IMR-90 (cell line): ENCODE measurements at regions not wholly inside any gene's neighbourhood (a gene's known extent, or its start where the extent isn't known, plus 50 kb on each side); places are given as distances from the start of the nearest gene placed in this dataset.

Experiments
- ATAC-seq: fragments of 200-7000 bp; cut with Tn5 transposase; 2 replicates; pipeline ENCODE4 v1.9.1; 2020; ENCODE audit warnings: low read depth, mild to moderate bottlenecking, moderate library complexity
- BruUV-seq: library from RNA; stranded (reverse); fragments of 400-500 nt; replicated peaks from 2 replicates; lab custom pipeline; 2021; lab: Mats Ljungman, UMichigan
- CTCF ChIA-PET: fragments of 300-600 bp; formaldehyde crosslinking; extraction: SDS; loops from one replicate; lab custom pipeline; 2021; ENCODE audit warnings: antibody characterized with exemption; lab: Yijun Ruan, JAX
- POLR2A ChIA-PET: fragments of 300-600 bp; sonication (Branson Sonifier 250); formaldehyde crosslinking; loops from one replicate; lab custom pipeline; 2022; ENCODE audit warnings: antibody characterized with exemption; ENCODE audit not compliant: unreplicated experiment; lab: Charles Lee
- DNase-seq: peaks from one replicate; pipeline ENCODE4 v3.0.0; 2013
- H2AFZ ChIP-seq: replicated peaks from 2 replicates; pipeline ENCODE3; 2013; ENCODE audit warnings: low read length, mild to moderate bottlenecking; ENCODE audit not compliant: poor library complexity
- H2AK5ac ChIP-seq: 2 replicates; pipeline ENCODE4 v1.6.1; 2013; ENCODE audit warnings: low read depth, low read length, inconsistent platforms
- H2AK9ac ChIP-seq: replicated peaks from 2 replicates; pipeline ENCODE3; 2013; ENCODE audit warnings: mild to moderate bottlenecking, low read depth, low read length, moderate library complexity; ENCODE audit not compliant: poor library complexity
- H2BK120ac ChIP-seq: 2 replicates; pipeline ENCODE4 v1.6.1; 2013; ENCODE audit warnings: low read depth, low read length, inconsistent platforms
- H2BK15ac ChIP-seq: 3 replicates; pipeline ENCODE4 v1.6.1; 2013; ENCODE audit warnings: low read depth, low read length, inconsistent platforms
- H2BK20ac ChIP-seq: 2 replicates; pipeline ENCODE4 v1.6.1; 2013; ENCODE audit warnings: low read depth, mild to moderate bottlenecking, inconsistent platforms, low read length, moderate library complexity
- H2BK5ac ChIP-seq: 2 replicates; pipeline ENCODE4 v1.6.1; 2013; ENCODE audit warnings: mild to moderate bottlenecking, low read depth, low read length, inconsistent platforms; ENCODE audit not compliant: poor library complexity, severe bottlenecking
- H3K14ac ChIP-seq: replicated peaks from 2 replicates; pipeline ENCODE4 v1.6.1; 2013; ENCODE audit warnings: low read depth, low read length, inconsistent platforms
- H3K18ac ChIP-seq: 2 replicates; pipeline ENCODE4 v1.6.1; 2013; ENCODE audit warnings: low read depth, low read length, control low read depth
- H3K23ac ChIP-seq: 2 replicates; pipeline ENCODE4 v1.6.1; 2013; ENCODE audit warnings: low read depth, low read length, inconsistent platforms
- H3K27ac ChIP-seq: 2 replicates; pipeline ENCODE4 v1.5.1; 2013; ENCODE audit warnings: mild to moderate bottlenecking, control low read depth, low read length; ENCODE audit not compliant: insufficient read depth
- H3K27me3 ChIP-seq: 2 replicates; pipeline ENCODE4 v1.6.1; 2013; ENCODE audit warnings: low read length; ENCODE audit not compliant: control insufficient read depth, insufficient read depth
- H3K36me3 ChIP-seq: 2 replicates; pipeline ENCODE4 v1.6.1; 2013; ENCODE audit warnings: low read length, mixed read lengths; ENCODE audit not compliant: control insufficient read depth, insufficient read depth
- H3K4ac ChIP-seq: 2 replicates; pipeline ENCODE4 v1.6.1; 2013; ENCODE audit warnings: low read depth, low read length, inconsistent platforms
- H3K4me1 ChIP-seq: 2 replicates; pipeline ENCODE4 v1.6.1; 2013; ENCODE audit warnings: low read length, mixed read lengths; ENCODE audit not compliant: control insufficient read depth, insufficient read depth
- H3K4me2 ChIP-seq: 2 replicates; pipeline ENCODE4 v1.6.1; 2013; ENCODE audit warnings: low read depth, mild to moderate bottlenecking, control low read depth, low read length, moderate library complexity
- H3K4me3 ChIP-seq: 2 replicates; pipeline ENCODE4 v1.5.1; 2013; ENCODE audit warnings: low read depth, mild to moderate bottlenecking, control low read depth, low read length, moderate library complexity; ENCODE audit not compliant: insufficient read depth
- H3K56ac ChIP-seq: 2 replicates; pipeline ENCODE4 v1.6.1; 2013; ENCODE audit warnings: low read length, inconsistent platforms; ENCODE audit not compliant: insufficient read depth; ENCODE audit errors: extremely low read depth
- H3K79me1 ChIP-seq, 2 experiments: 2 replicates each; pipeline ENCODE4 v1.6.1; 2013; ENCODE audit warnings: low read length in 2 of 2, inconsistent platforms in 1 of 2, low read depth in 1 of 2
- H3K9ac ChIP-seq: 2 replicates; pipeline ENCODE4 v1.6.1; 2013; ENCODE audit warnings: low read depth, low read length, control low read depth
- H3K9me1 ChIP-seq: 2 replicates; pipeline ENCODE4 v1.6.1; 2013; ENCODE audit warnings: low read length, inconsistent platforms; ENCODE audit not compliant: insufficient read depth
- H3K9me3 ChIP-seq: 2 replicates; pipeline ENCODE4 v1.6.1; 2013; ENCODE audit warnings: low read length; ENCODE audit not compliant: control insufficient read depth, insufficient read depth
- H4K20me1 ChIP-seq: 2 replicates; pipeline ENCODE4 v1.6.1; 2013; ENCODE audit warnings: low read length, inconsistent platforms; ENCODE audit not compliant: insufficient read depth
- H4K5ac ChIP-seq: 2 replicates; pipeline ENCODE4 v1.6.1; 2013; ENCODE audit warnings: mild to moderate bottlenecking, low read depth, low read length, control low read depth
- H4K8ac ChIP-seq, 2 experiments: 2 replicates each; pipeline ENCODE4 v1.6.1; 2013; ENCODE audit warnings: low read depth in 2 of 2, low read length in 2 of 2, control low read depth in 1 of 2, inconsistent platforms in 1 of 2
- H4K91ac ChIP-seq: 2 replicates; pipeline ENCODE4 v1.6.1; 2013; ENCODE audit warnings: low read depth, low read length, inconsistent platforms; ENCODE audit not compliant: insufficient read depth
- BHLHE40 ChIP-seq: fragments of 150-350 bp; IDR thresholded peaks from 2 replicates; pipeline ENCODE4 v1.6.1; 2016; ENCODE audit warnings: mild to moderate bottlenecking, low read depth, low read length
- CHD1 ChIP-seq: IDR thresholded peaks from 2 replicates; pipeline ENCODE4 v1.6.1; 2012; ENCODE audit warnings: low read depth, low read length, improper control_type of control experiment
- CTCF ChIP-seq: conservative IDR thresholded peaks from 2 replicates; pipeline ENCODE4 v1.5.1; 2012; ENCODE audit warnings: mild to moderate bottlenecking, low read depth, low read length, improper control_type of control experiment
- ELK1 ChIP-seq: fragments of 150-350 bp; IDR thresholded peaks from 2 replicates; pipeline ENCODE4 v1.6.1; 2016; ENCODE audit warnings: low read depth, mild to moderate bottlenecking, low read length, moderate library complexity, borderline replicate concordance
- FOS ChIP-seq: fragments of 150-350 bp; IDR thresholded peaks from 2 replicates; pipeline ENCODE4 v1.6.1; 2016; ENCODE audit warnings: low read depth, low read length
- MAFK ChIP-seq: IDR thresholded peaks from 2 replicates; pipeline ENCODE4 v1.6.1; 2012; ENCODE audit warnings: low read depth, low read length, improper control_type of control experiment
- MAZ ChIP-seq: IDR thresholded peaks from 2 replicates; pipeline ENCODE4 v1.6.1; 2012; ENCODE audit warnings: low read depth, mild to moderate bottlenecking, low read length, improper control_type of control experiment, moderate library complexity, borderline replicate concordance
- POLR2A ChIP-seq: IDR thresholded peaks from 2 replicates; pipeline ENCODE4 v1.6.1; 2012; ENCODE audit warnings: mild to moderate bottlenecking, low read depth, low read length
- RAD21 ChIP-seq: IDR thresholded peaks from 2 replicates; pipeline ENCODE4 v1.6.1; 2012; ENCODE audit warnings: low read length, improper control_type of control experiment
- RCOR1 ChIP-seq: IDR thresholded peaks from 2 replicates; pipeline ENCODE4 v1.6.1; 2012; ENCODE audit warnings: mild to moderate bottlenecking, low read length, improper control_type of control experiment; ENCODE audit not compliant: insufficient replicate concordance
- SMC3 ChIP-seq: fragments of 150-350 bp; IDR thresholded peaks from 2 replicates; pipeline ENCODE4 v1.6.1; 2016; ENCODE audit warnings: low read depth, mild to moderate bottlenecking, antibody characterized with exemption, low read length, moderate library complexity
- USF2 ChIP-seq: fragments of 150-350 bp; IDR thresholded peaks from 2 replicates; pipeline ENCODE4 v1.6.1; 2017; ENCODE audit warnings: mild to moderate bottlenecking, antibody characterized with exemption, low read length, low read depth
- dilution Hi-C: fragments of 300-500 bp; cut with HindIII; formaldehyde crosslinking; loops from one replicate; pipeline ENCODE4 v1.14.3; 2018; ENCODE audit warnings: low sequenced_read_pairs; ENCODE audit not compliant: unreplicated experiment
- in situ Hi-C: fragments of 300-500 bp; cut with MboI; formaldehyde crosslinking; loops from 3 replicates; pipeline ENCODE4 v1.14.3; 2019; ENCODE audit warnings: low sequenced_read_pairs, inconsistent platforms, mixed read lengths
- intact Hi-C: fragments of 100-400 bp; cut with micrococcal nuclease; formaldehyde crosslinking; loops from 2 replicates; pipeline ENCODE4 v1.10.0; 2022

GRCh38 chr13:79112016-79112415 is 294.0 kb downstream of the RBM26 start:
- Histone ChIP-seq H4K5ac (no peak overlapping the region), H3K9me3 (no peaks in the 10 kb centered on the region), H3K23ac (no peak overlapping the region), H3K27ac (no peak overlapping the region), H4K91ac (no peak overlapping the region), H2AK9ac (no peak overlapping the region), H2BK15ac (no peak overlapping the region), H3K9ac (no peak overlapping the region), H3K14ac (no peak overlapping the region), H2BK120ac (no peak overlapping the region), H2BK5ac (no peak overlapping the region), H3K4me2 (no peak overlapping the region), H3K27me3 (no peaks in the 10 kb centered on the region), H3K9me1 (no peaks in the 10 kb centered on the region), H3K79me1 (no peaks in the 10 kb centered on the region), H3K4me1 (no peaks in the 10 kb centered on the region), H2AFZ (no peak overlapping the region), H4K8ac (no peak overlapping the region), H3K36me3 (no peaks in the 10 kb centered on the region), H3K4me3 (no peak overlapping the region), H3K56ac (no peak overlapping the region), H3K18ac (no peak overlapping the region), H4K20me1 (no peaks in the 10 kb centered on the region), H2BK20ac (no peak overlapping the region), H3K4ac (no peak overlapping the region), H2AK5ac (no peak overlapping the region)
- dilution Hi-C loops: no loop called here
- in situ Hi-C loops: no loop called here
- DNase-seq (no peak), ATAC-seq (no peak)
- TF ChIP-seq USF2 (no peak), RAD21 (no peak), CTCF (no peak), ELK1 (no peak), SMC3 (no peak), MAZ (no peak), FOS (no peak), POLR2A (no peak), RCOR1 (no peak), BHLHE40 (no peak), CHD1 (no peak), MAFK (no peak)
- BruUV-seq: no TSS peak
- intact Hi-C loops: no loop called here
- ChIA-PET POLR2A (no interaction called here), CTCF (no interaction called here)
